ENCODE measurements at regions not wholly inside any gene's neighbourhood (a gene's known extent, or its start where the extent isn't known, plus 50 kb on each side); places are given as distances from the start of the nearest gene placed in this dataset.
"Not testable (repeated sequence)": the region's sequence is repeated elsewhere in the genome, so short reads cannot be mapped to it uniquely, and the experiment has no call there.

- TF ChIP-seq CTCF (IDR thresholded peaks at IDR 0.05; ENCODE audit: control extremely low read depth, extremely low read depth): no peak
- WGBS, 2 donors: 69 to 90% methylated on average over 3 of the region's 3 CpGs
- Histone ChIP-seq H3K27ac (ENCODE audit: low read depth in 1 of 2, low read length in 1 of 2) (no peak overlapping the region), H3K9ac (ENCODE audit: insufficient read depth in 1 of 2, low read length in 2 of 2) (no peak overlapping the region), H3K4me3 (no peak overlapping the region), H3K27me3 (ENCODE audit: control insufficient read depth in 3 of 3, insufficient read depth in 3 of 3, low read length in 2 of 3) (no peaks in the 10 kb centered on the region), H3K36me3 (ENCODE audit: control insufficient read depth in 4 of 4, insufficient read depth in 4 of 4, low read length in 4 of 4) (no peaks in the 10 kb centered on the region), H3K4me1 (ENCODE audit: control insufficient read depth in 5 of 5, insufficient read depth in 5 of 5, low read length in 5 of 5) (no peaks in the 10 kb centered on the region), H3K9me3 (ENCODE audit: control insufficient read depth in 4 of 4, insufficient read depth in 3 of 4, low read length in 3 of 4) (peaks cover 0 to 7% (median 0%) of the 10 kb centered on the region in 4 donors)
- DNase-seq (no peak), ATAC-seq (ENCODE audit: insufficient read depth, low FRiP score) (no peak)
These were observed 93.3 kb upstream of the NLGN1 start for GRCh38 chr3:173304182-173304800.

GRCh38 chr3:173301647-173302046, 95.9 kb upstream of the NLGN1 start:
- Histone ChIP-seq H3K4me1 (ENCODE audit: control insufficient read depth in 5 of 5, insufficient read depth in 5 of 5, low read length in 5 of 5) (no peaks in the 10 kb centered on the region), H3K4me3 (no peak overlapping the region), H3K36me3 (ENCODE audit: control insufficient read depth in 4 of 4, insufficient read depth in 4 of 4, low read length in 4 of 4) (no peaks in the 10 kb centered on the region), H3K9me3 (ENCODE audit: control insufficient read depth in 4 of 4, insufficient read depth in 3 of 4, low read length in 3 of 4) (peaks cover 0 to 9% (median 0%) of the 10 kb centered on the region in 4 donors), H3K27me3 (ENCODE audit: control insufficient read depth in 3 of 3, insufficient read depth in 3 of 3, low read length in 2 of 3) (no peaks in the 10 kb centered on the region), H3K9ac (ENCODE audit: insufficient read depth in 1 of 2, low read length in 2 of 2) (no peak overlapping the region), H3K27ac (ENCODE audit: low read depth in 1 of 2, low read length in 1 of 2) (no peak overlapping the region)
- DNase-seq (no peak), ATAC-seq (ENCODE audit: insufficient read depth, low FRiP score) (no peak)
- TF ChIP-seq CTCF (IDR thresholded peaks at IDR 0.05; ENCODE audit: control extremely low read depth, extremely low read depth): no peak
- 65 to 72% methylated on average over 5 of the region's 5 CpGs for WGBS, 2 donors

GRCh38 chr3:173289072-173289471, 108.5 kb upstream of the NLGN1 start:
- H3K9me3 ChIP-seq (ENCODE audit: control insufficient read depth in 4 of 4, insufficient read depth in 3 of 4, low read length in 3 of 4): no peaks in the 10 kb centered on the region
- no peak for TF ChIP-seq CTCF (IDR thresholded peaks at IDR 0.05; ENCODE audit: control extremely low read depth, extremely low read depth)
- H3K36me3 ChIP-seq (ENCODE audit: control insufficient read depth in 4 of 4, insufficient read depth in 4 of 4, low read length in 4 of 4): no peaks in the 10 kb centered on the region
- no peaks in the 10 kb centered on the region for H3K4me1 ChIP-seq (ENCODE audit: control insufficient read depth in 5 of 5, insufficient read depth in 5 of 5, low read length in 5 of 5)
- WGBS, 2 donors: 64 to 71% methylated on average over 1 of the region's 1 CpG
- no peak overlapping the region for H3K27ac ChIP-seq (ENCODE audit: low read depth in 1 of 2, low read length in 1 of 2)
- no peaks in the 10 kb centered on the region for H3K27me3 ChIP-seq (ENCODE audit: control insufficient read depth in 3 of 3, insufficient read depth in 3 of 3, low read length in 2 of 3)
- ATAC-seq (ENCODE audit: insufficient read depth, low FRiP score) (no peak), DNase-seq (no peak)
- no peak overlapping the region for H3K9ac ChIP-seq (ENCODE audit: insufficient read depth in 1 of 2, low read length in 2 of 2)
- no peak overlapping the region for H3K4me3 ChIP-seq

GRCh38 chr3:173287361-173287760, 110.2 kb upstream of the NLGN1 start:
- H3K27me3 ChIP-seq (ENCODE audit: control insufficient read depth in 3 of 3, insufficient read depth in 3 of 3, low read length in 2 of 3): no peaks in the 10 kb centered on the region
- no peak for DNase-seq
- H3K4me3 ChIP-seq: no peak overlapping the region
- H3K36me3 ChIP-seq (ENCODE audit: control insufficient read depth in 4 of 4, insufficient read depth in 4 of 4, low read length in 4 of 4): no peaks in the 10 kb centered on the region
- no peaks in the 10 kb centered on the region for H3K9me3 ChIP-seq (ENCODE audit: control insufficient read depth in 4 of 4, insufficient read depth in 3 of 4, low read length in 3 of 4)
- no peak for TF ChIP-seq CTCF (IDR thresholded peaks at IDR 0.05; ENCODE audit: control extremely low read depth, extremely low read depth)
- 68 to 76% methylated on average over 3 of the region's 3 CpGs for WGBS, 2 donors
- no peak overlapping the region for H3K27ac ChIP-seq (ENCODE audit: low read depth in 1 of 2, low read length in 1 of 2)
- no peak overlapping the region for H3K9ac ChIP-seq (ENCODE audit: insufficient read depth in 1 of 2, low read length in 2 of 2)
- ATAC-seq (ENCODE audit: insufficient read depth, low FRiP score): no peak
- no peaks in the 10 kb centered on the region for H3K4me1 ChIP-seq (ENCODE audit: control insufficient read depth in 5 of 5, insufficient read depth in 5 of 5, low read length in 5 of 5)

GRCh38 chr3:173286507-173286906, 111.0 kb upstream of the NLGN1 start:
- H3K27ac ChIP-seq (ENCODE audit: low read depth in 1 of 2, low read length in 1 of 2); ATAC-seq (ENCODE audit: insufficient read depth, low FRiP score); H3K27me3 ChIP-seq (ENCODE audit: control insufficient read depth in 3 of 3, insufficient read depth in 3 of 3, low read length in 2 of 3); H3K4me1 ChIP-seq (ENCODE audit: control insufficient read depth in 5 of 5, insufficient read depth in 5 of 5, low read length in 5 of 5); DNase-seq; H3K4me3 ChIP-seq; H3K9me3 ChIP-seq (ENCODE audit: control insufficient read depth in 4 of 4, insufficient read depth in 3 of 4, low read length in 3 of 4); H3K9ac ChIP-seq (ENCODE audit: insufficient read depth in 1 of 2, low read length in 2 of 2); H3K36me3 ChIP-seq (ENCODE audit: control insufficient read depth in 4 of 4, insufficient read depth in 4 of 4, low read length in 4 of 4): not testable (repeated sequence)
- 97% methylated on average over 12 of the region's 12 CpGs for WGBS, 2 donors
